Aorta (tissue), 5 donors: ENCODE measurements at regions not wholly inside any gene's neighbourhood (a gene's known extent, or its start where the extent isn't known, plus 50 kb on each side); places are given as distances from the start of the nearest gene placed in this dataset.

Experiments used
- ATAC-seq: fragments of 200-7000 bp; cut with Tn5 transposase; one replicate; pipeline ENCODE4 v1.9.1; 2022; ENCODE audit warnings: moderate library complexity; ENCODE audit not compliant: low FRiP score
- DNase-seq, 2 donors: peaks; one replicate each; pipeline ENCODE4 v3.0.0-alpha.2; 2020
- H3K27ac ChIP-seq, 2 donors: one replicate each; pipeline ENCODE4 v1.5.1; 2013; ENCODE audit warnings: low read length in 2 of 2, mild to moderate bottlenecking in 2 of 2, moderate library complexity in 2 of 2, control low read depth in 1 of 2, inconsistent platforms in 1 of 2, low read depth in 1 of 2
- H3K27me3 ChIP-seq, 2 donors: one replicate each; pipeline ENCODE4 v1.6.1; 2013; ENCODE audit warnings: control low read depth in 1 of 2, low read length in 1 of 2, mild to moderate bottlenecking in 1 of 2, moderate library complexity in 1 of 2; ENCODE audit not compliant: insufficient read depth in 2 of 2, control insufficient read depth in 1 of 2
- H3K36me3 ChIP-seq, 2 donors: one replicate each; pipeline ENCODE4 v1.6.1; 2013; ENCODE audit warnings: control low read depth in 1 of 2, low read length in 1 of 2, mild to moderate bottlenecking in 1 of 2; ENCODE audit not compliant: insufficient read depth in 2 of 2, control insufficient read depth in 1 of 2
- H3K4me1 ChIP-seq, 2 donors: one replicate each; pipeline ENCODE4 v1.6.1; 2013; ENCODE audit warnings: low read length in 2 of 2, control low read depth in 1 of 2, mild to moderate bottlenecking in 1 of 2, moderate library complexity in 1 of 2; ENCODE audit not compliant: insufficient read depth in 2 of 2, control insufficient read depth in 1 of 2
- H3K4me3 ChIP-seq, 2 donors: one replicate each; pipeline ENCODE4 v1.5.1; 2013; ENCODE audit warnings: low read length in 2 of 2, control low read depth in 1 of 2, mild to moderate bottlenecking in 1 of 2
- H3K9me3 ChIP-seq: one replicate; pipeline ENCODE4 v1.6.1; 2013; ENCODE audit warnings: mild to moderate bottlenecking, low read length; ENCODE audit not compliant: control insufficient read depth
- WGBS, 2 donors: extraction: QIAGEN DNeasy Blood & Tissue Kit; methylation state at CpG; one replicate each; pipeline ENCODE4 v1.1.7; 2013; 5-methylcytosine and 5-hydroxymethylcytosine counted together
- intact Hi-C, 2 donors: fragments of 100-400 bp; cut with DNase I; formaldehyde crosslinking; loops; one replicate each; pipeline versions ENCODE4 v1.14.2 to v1.15.0; 2022
- donor health status: healthy with polysubstance abuse.
- donor health status: Bipolar disorder and iron deficiency.
- donor health status: DM: no; HTN: no; CAD: no.
- donor health status: DM: no; HTN: no; CAD: no.
- donor health status: DM: yes; HTN: yes; CAD: no.

- Histone ChIP-seq H3K27me3 (peaks cover 0 to 2% of the 10 kb centered on the region in 2 donors), H3K4me1 (no peaks in the 10 kb centered on the region), H3K27ac (no peak overlapping the region), H3K4me3 (no peak overlapping the region), H3K9me3 (no peaks in the 10 kb centered on the region), H3K36me3 (no peaks in the 10 kb centered on the region)
- ATAC-seq (no peak), DNase-seq (no peak)
- intact Hi-C loops, result no loop called here
- 41 to 51% methylated on average over 3 of the region's 3 CpGs for WGBS, 2 donors
These were observed 166.1 kb upstream of the KIAA1217 start for GRCh38 chr10:24042884-24043283.

GRCh38 chr10:24046060-24046459, 162.9 kb upstream of the KIAA1217 start:
- 94 to 100% methylated on average over 2 of the region's 2 CpGs for WGBS, 2 donors
- intact Hi-C loops, result no loop called here
- no peak for DNase-seq

GRCh38 chr10:24047176-24047575, 161.8 kb upstream of the KIAA1217 start:
- Histone ChIP-seq H3K9me3 (no peaks in the 10 kb centered on the region), H3K27me3 (peaks cover 0 to 2% of the 10 kb centered on the region in 2 donors), H3K4me3 (no peak overlapping the region), H3K4me1 (no peaks in the 10 kb centered on the region), H3K36me3 (no peaks in the 10 kb centered on the region), H3K27ac (no peak overlapping the region)
- intact Hi-C loops, result no loop called here
- 90 to 96% methylated on average over 1 of the region's 1 CpG for WGBS, 2 donors
- ATAC-seq (no peak), DNase-seq (no peak)

More at GRCh38 chr10:24046060-24046459, 162.9 kb upstream of the KIAA1217 start:
- H3K27ac ChIP-seq, result no peak overlapping the region
- H3K4me1 ChIP-seq, result no peaks in the 10 kb centered on the region
- no peaks in the 10 kb centered on the region for H3K36me3 ChIP-seq
- H3K9me3 ChIP-seq, result no peaks in the 10 kb centered on the region
- H3K4me3 ChIP-seq, result no peak overlapping the region
- H3K27me3 ChIP-seq, result peaks cover 0 to 2% of the 10 kb centered on the region in 2 donors
- no peak for ATAC-seq

- ATAC-seq (no peak), DNase-seq (no peak)
- H3K9me3 ChIP-seq, result no peaks in the 10 kb centered on the region
- H3K4me3 ChIP-seq, result no peak overlapping the region
- intact Hi-C loops, result no loop called here
- H3K4me1 ChIP-seq, result no peaks in the 10 kb centered on the region
- 80 to 84% methylated on average over 2 of the region's 2 CpGs for WGBS, 2 donors
- no peaks in the 10 kb centered on the region for H3K27me3 ChIP-seq
- no peak overlapping the region for H3K27ac ChIP-seq
- no peaks in the 10 kb centered on the region for H3K36me3 ChIP-seq
These were observed 154.5 kb upstream of the KIAA1217 start for GRCh38 chr10:24054421-24054820.

- Histone ChIP-seq H3K4me3 (no peak overlapping the region), H3K27ac (no peak overlapping the region), H3K9me3 (no peaks in the 10 kb centered on the region), H3K36me3 (no peaks in the 10 kb centered on the region), H3K27me3 (no peaks in the 10 kb centered on the region), H3K4me1 (no peaks in the 10 kb centered on the region)
- WGBS, 2 donors, result 91 to 92% methylated on average over 4 of the region's 4 CpGs
- ATAC-seq, result no peak
- no peak for DNase-seq
- intact Hi-C loops, result no loop called here
These were observed 128.7 kb upstream of the KIAA1217 start for GRCh38 chr10:24080207-24080606.

GRCh38 chr10:24086296-24087086, 122.4 kb upstream of the KIAA1217 start:
- ATAC-seq (no peak), DNase-seq (no peak)
- intact Hi-C loops, result no loop called here
- Histone ChIP-seq H3K4me3 (no peak overlapping the region), H3K27me3 (no peaks in the 10 kb centered on the region), H3K4me1 (no peaks in the 10 kb centered on the region), H3K9me3 (no peaks in the 10 kb centered on the region), H3K36me3 (no peaks in the 10 kb centered on the region), H3K27ac (no peak overlapping the region)
- WGBS, 2 donors, result 43 to 44% methylated on average over 3 of the region's 3 CpGs

- DNase-seq (no peak), ATAC-seq (no peak)
- 61 to 63% methylated on average over 2 of the region's 2 CpGs for WGBS, 2 donors
- no peaks in the 10 kb centered on the region for H3K4me1 ChIP-seq
- H3K27ac ChIP-seq, result no peak overlapping the region
- H3K36me3 ChIP-seq, result no peaks in the 10 kb centered on the region
- no peak overlapping the region for H3K4me3 ChIP-seq
- no peaks in the 10 kb centered on the region for H3K27me3 ChIP-seq
- intact Hi-C loops, result no loop called here
- no peaks in the 10 kb centered on the region for H3K9me3 ChIP-seq
These were observed 117.7 kb upstream of the KIAA1217 start for GRCh38 chr10:24091256-24091655.

- DNase-seq, result no peak
- 67% methylated on average over 1 of the region's 1 CpG for WGBS, 2 donors
- Histone ChIP-seq H3K27me3 (no peaks in the 10 kb centered on the region), H3K4me3 (no peak overlapping the region), H3K36me3 (no peaks in the 10 kb centered on the region), H3K4me1 (no peaks in the 10 kb centered on the region), H3K27ac (no peak overlapping the region), H3K9me3 (no peaks in the 10 kb centered on the region)
- intact Hi-C loops, result no loop called here
- no peak for ATAC-seq
These were observed 112.7 kb upstream of the KIAA1217 start for GRCh38 chr10:24096281-24096680.

GRCh38 chr10:24097751-24098207, 111.2 kb upstream of the KIAA1217 start:
- H3K27ac ChIP-seq, result no peak overlapping the region
- no peaks in the 10 kb centered on the region for H3K9me3 ChIP-seq
- intact Hi-C loops, result no loop called here
- ATAC-seq (no peak), DNase-seq (no peak)
- no peak overlapping the region for H3K4me3 ChIP-seq
- 24 to 30% methylated on average over 7 of the region's 7 CpGs for WGBS, 2 donors
- H3K36me3 ChIP-seq, result no peaks in the 10 kb centered on the region
- H3K4me1 ChIP-seq, result no peaks in the 10 kb centered on the region
- H3K27me3 ChIP-seq, result no peaks in the 10 kb centered on the region
